T-helper 22 cell (primary cell): ENCODE measurements at regions not wholly inside any gene's neighbourhood (a gene's known extent, or its start where the extent isn't known, plus 50 kb on each side); places are given as distances from the start of the nearest gene placed in this dataset.
A peak's percentile ranks its signal among the peaks of the same experiment; 100 is the strongest.

ENCODE experiments used
- DNase-seq: peaks from one replicate; pipeline ENCODE4 v3.0.0-alpha.2; 2020; ENCODE audit warnings: low read depth

GRCh38 chr2:8541636-8542035 lies 140.2 kb upstream of the ID2 start:
- no peak for DNase-seq

- DNase-seq = no peak
Measured at GRCh38 chr2:8542381-8543059, 139.3 kb upstream of the ID2 start.

DNA sequence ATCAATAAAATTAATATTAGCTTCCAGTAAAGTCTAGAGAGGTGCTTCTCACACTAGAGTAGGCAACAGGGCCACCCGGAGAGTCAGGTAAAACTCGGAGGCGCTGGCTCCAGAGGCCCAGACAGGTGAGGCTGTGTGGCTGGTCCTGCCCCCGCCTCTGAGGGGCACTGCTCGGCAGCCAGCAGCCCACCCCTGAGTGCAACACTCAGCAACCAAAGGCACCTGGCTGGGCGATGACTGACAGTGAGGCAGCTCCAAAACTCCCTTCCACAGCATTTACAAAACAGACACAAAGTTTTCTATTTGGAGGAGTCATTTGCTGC lies 138.8 kb upstream of the ID2 start:
- DNase-seq = peak; percentile 53

GRCh38 chr2:8543383-8544170 lies 138.3 kb upstream of the ID2 start:
- peak; percentile 50 for DNase-seq

DNA sequence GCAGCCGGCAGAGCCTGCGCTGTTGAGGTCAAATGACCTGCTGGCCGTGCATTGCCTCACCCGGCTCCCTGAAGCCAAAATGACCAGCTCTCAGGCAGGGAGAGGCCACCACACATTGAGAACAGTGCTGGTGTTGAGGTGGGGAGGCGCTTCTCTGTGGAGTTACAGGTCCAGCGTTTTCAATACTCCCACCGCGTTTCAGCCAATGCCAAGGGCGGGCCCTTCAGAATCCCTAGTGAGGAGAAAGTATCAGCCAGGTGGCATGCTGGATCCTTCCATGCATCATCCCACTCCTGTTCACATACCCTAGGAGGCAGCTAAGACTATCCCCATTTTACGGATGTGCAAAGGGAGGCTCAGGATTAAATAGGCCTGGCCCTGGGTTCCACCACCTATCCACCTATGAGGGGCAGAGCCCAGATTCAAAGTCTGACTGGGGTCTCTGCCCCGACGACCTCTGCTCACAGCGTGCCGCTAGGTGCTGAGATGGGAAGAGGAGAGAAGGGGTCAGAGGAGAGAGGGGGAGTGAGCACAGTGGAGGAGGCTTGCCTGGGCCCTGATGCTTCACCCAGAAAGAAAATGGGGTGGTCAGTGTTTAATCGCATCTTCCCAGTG lies 137.6 kb upstream of the ID2 start:
- no peak for DNase-seq

GRCh38 chr2:8544786-8545694 lies 136.8 kb upstream of the ID2 start:
- DNase-seq = peak; percentile 77

DNA sequence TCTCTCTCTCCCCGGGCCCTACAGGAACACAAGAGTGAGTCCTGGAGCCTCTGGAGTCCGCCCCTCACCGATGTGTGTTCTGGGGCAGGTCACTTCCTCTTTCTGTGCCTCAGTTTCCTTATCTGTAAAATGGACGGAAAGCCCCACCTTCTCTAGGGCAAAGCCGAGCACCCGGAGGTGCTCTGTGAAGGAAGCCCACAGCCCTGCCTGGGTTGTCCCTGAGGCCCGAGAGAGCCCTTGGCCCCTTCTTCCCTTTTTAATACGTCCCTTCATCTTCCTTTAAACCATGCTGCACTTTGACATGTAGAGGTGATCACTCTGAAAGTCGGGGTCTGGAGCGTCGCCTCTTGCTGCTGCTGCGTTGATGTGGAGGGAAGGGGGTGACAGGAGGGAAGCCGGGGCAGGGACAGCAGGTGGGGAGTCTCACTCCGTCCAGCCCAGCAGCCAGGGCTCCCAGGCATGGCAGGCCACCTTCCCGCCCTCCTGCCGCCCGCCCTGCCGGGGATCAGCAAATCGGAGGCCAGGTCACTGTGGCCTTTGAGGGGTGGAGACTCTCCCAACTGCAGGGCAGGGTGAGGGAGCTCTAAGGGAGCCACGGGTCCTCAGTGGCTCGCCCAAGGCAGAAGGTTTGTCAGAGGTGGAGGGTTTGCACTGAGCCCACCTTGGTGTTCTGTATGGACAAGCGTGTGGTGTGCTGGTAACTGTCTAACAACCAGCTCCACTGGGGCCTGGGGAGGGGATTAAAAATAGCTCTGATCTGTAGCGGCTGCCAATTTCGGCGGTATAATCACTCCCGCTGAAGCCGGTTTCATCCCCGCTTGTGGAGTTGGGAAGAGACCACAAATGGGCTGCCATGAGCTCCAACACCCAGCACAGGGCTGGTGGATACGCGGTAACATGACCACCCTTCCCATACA lies 135.9 kb upstream of the ID2 start:
- no peak for DNase-seq

DNA sequence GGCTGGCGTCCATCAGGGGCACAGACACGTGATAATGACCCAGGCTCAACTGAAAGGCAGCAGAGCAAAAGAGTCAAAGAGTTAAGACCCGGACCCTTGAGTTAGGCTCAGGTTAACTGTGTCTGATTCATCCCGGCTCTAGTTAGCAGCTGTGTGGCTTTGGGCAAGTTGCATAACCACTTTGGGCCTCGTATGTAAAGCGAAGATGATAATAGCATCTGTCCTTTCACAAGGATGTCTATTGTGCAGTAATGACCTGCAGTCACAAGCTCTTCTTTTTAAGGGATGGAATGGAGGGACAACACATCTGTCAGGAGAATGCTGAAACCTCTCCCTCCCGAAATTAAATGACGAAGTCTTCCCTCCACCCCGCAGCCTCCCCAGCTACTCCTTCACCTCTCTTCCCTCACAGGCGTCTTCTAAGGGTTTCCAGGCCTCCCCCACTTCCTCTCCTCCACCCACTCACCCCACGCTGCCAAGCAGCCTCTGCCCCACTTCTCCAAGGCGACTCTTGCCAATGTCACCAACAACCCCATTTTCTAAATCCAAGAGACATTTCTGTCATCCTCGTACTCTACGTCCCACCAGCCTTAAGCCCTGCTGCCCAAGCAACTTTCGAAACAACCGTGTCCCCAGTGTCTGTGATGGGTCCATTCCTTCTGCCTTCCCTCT lies 135.1 kb upstream of the ID2 start:
- no peak for DNase-seq

DNA sequence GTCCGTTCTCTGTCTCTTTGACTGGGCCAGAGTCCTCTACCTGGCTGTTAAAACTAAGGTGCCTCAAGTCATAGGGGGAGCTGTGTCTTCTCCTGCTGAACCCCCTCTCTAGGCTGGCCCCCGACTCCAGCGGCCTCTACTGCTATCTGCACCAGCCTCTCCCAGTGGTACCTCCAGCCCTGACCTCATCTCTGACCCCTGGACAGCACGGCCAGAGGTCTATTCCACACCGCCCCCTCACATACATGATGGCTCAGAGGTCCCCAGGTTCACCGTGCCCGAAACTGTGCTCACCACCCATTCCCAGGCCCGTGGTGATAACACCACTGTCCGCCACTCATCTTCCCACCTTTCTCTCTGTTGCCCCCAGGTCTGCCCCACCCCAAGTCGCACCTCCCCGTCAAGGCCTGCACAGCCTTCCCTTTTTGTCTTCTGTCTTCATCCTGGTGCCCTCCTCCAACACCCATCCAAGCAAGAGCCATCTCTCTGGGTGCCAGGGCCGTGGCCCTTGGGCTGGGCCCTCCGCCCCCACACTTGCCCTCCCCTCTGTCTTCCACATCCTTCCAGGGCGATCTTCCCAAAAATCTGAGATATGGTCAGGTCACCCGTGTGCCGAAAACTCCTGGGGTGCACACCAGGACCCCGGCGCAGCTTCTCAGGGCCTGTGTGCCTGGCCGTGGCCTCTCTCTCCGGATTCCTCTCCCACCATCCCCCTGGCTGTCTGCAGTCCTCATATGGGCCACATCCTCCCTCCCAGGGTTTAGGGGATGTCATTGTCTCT lies 134.4 kb upstream of the ID2 start:
- no peak for DNase-seq

- DNase-seq = no peak
Measured at GRCh38 chr2:8548065-8548618, 133.7 kb upstream of the ID2 start.

- DNase-seq = no peak
Measured at GRCh38 chr2:8548619-8549150, 133.2 kb upstream of the ID2 start.

DNA sequence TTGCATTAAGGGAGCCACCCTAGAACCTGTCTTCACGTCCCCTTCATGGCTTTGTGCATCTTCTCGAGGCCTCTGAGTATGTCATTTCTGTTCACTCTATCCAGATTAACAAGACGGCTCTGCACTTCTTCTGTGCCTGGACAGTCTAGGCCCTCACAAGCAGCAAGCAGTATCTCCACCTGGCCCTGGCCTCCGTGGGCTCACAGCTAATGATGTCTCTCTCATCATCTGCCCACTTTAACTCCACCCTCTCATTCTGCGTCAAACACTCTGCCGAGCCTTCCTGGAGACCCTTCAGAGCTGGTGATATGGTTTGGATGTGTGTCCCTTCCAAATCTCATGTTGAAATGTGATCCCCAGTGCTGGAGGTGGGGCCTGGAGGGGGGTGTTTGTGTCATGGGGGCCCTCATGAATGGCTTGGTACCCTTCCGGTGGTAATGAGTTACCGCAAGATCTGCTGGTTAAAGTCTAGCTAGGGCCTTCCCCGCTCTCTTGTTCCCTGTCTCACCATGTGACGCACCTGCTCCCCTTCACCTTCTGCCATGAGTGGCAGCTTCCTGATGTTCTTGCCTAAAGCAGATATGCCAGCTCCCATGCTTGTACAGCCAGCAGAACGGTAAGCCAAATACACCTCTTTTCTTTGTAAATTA lies 132.5 kb upstream of the ID2 start:
- no peak for DNase-seq

DNA sequence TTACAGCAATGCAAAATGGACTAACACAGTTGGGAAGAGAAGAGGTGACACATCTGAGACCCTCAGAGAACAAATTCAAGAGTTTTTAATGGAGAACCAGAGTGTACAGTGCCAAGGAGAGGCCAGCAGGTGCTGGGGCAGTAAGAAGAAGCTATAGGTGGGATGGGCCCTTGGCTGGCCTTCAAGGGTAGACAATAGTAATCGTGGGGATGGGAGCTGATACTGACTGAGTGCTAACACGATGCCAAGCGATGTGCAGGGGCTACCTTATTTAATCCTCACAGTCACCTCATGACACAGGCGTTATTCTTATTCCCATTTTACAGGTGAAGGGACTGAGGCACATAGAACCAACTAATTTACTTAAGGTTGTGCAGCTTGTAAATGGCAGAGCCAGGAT lies 131.9 kb upstream of the ID2 start:
- no peak for DNase-seq

GRCh38 chr2:8550481-8550880 lies 131.4 kb upstream of the ID2 start:
- DNase-seq = no peak

DNA sequence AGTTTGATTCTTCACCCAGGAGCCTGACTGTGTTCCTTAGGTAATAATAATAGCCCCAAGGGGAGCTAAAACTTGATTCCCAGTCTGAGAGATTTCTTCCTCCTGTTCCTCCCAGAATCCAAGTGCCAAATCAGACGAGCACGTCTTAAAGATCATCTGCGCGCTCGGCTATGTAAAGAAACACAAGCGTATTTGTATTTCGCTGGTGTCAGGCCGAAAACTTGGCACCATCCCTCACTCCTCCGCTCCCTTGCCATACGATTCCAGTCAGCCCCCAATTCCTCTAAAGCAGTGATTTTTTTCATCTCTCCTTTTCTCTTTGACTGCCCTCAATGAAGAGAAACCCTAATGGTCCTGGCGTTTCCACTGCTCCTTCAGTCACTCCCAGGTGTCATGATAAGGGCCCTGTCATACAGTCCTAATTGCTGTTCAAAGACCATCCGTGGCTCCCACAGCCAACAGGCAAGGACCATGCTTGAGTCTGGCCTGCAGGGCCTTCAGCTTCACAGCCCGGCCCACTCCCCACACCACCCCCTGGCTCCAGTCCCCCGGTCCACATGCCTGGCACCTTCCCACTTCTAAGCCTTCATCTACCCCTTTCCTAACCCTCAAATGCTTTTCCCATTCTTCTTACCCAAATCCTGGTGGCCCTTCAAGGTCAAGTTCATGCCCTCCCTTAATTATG lies 130.8 kb upstream of the ID2 start:
- DNase-seq = no peak

- DNase-seq = no peak
Measured at GRCh38 chr2:8551622-8552074, 130.2 kb upstream of the ID2 start.

GRCh38 chr2:8552293-8552801 lies 129.5 kb upstream of the ID2 start:
- no peak for DNase-seq

DNA sequence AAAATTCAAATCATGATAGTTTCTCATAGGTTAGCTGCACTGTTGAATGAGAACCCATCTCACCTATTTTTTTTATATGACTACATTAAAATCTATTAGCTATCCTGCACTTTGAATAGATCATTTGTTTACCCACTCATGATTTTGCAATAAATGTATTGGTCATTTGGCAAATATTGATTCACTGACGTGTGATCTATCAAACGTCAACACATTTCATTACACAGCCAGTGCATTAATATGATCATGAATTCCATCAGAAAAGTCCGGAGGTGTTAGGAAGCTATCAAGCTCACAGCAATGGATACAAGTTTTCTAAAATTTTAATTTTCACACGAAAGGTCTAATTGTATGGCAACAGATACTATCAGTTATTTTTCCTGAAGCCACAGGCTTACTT lies 128.2 kb upstream of the ID2 start:
- DNase-seq = no peak
